ENCODE measurements at regions not wholly inside any gene's neighbourhood (a gene's known extent, or its start where the extent isn't known, plus 50 kb on each side); places are given as distances from the start of the nearest gene placed in this dataset.

DNA sequence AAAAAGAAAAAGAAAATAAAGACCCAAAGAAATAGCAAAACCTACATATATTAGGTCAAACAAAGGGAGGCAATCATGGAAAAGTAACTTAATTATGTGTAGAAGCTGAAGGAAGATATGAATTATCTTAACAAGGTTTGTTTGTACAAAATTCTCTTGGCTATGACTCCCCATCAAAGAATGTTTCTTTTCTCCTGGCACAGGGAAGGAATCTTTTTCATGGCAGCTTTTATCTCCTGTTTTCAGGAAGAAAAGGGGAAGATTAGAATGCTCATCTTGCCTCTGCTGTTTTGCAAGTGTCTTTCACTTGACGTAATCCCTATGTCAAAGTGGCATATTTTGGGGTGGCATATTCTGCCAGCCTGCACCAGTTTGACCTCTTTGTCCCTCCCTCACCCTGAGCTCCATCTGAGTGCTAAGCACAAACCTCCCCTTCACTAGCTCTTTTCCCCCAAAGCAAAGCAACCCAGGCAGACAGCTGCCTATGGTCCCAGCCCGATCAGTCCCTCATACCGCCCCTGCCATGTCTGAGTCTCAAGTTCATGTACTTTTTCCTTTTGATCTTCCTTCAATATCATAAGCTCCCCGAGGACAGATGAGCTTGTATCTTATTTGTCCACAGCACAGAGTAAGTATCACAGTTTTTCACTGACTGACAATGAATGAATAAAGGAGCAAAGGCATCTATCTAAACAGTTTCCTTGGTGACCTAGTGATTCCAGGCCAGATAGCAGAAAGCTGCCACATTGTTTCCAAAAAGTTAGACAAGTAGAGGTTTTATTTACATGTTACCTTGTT lies 242.8 kb upstream of the ANKRD55 start:
- FAIRE-seq (no peak), DNase-seq (ENCODE audit: insufficient read length, low spot score) (no peak)
- TF ChIP-seq POLR2A (IDR thresholded peaks at IDR 0.05; ENCODE audit: low read depth, low read length) (no peak), POU2F2 (IDR thresholded peaks at IDR 0.05; ENCODE audit: low read depth, low read length) (no peak), TAF1 (IDR thresholded peaks at IDR 0.05; ENCODE audit: low read depth, low read length) (no peak), PAX5 (IDR thresholded peaks at IDR 0.05; ENCODE audit: insufficient read depth, low read length, severe bottlenecking) (no peak), SPI1 (IDR thresholded peaks at IDR 0.05; ENCODE audit: low read depth, low read length) (no peak), POLR2AphosphoS5 (IDR thresholded peaks at IDR 0.05; ENCODE audit: low read depth, low read length) (no peak)

DNA sequence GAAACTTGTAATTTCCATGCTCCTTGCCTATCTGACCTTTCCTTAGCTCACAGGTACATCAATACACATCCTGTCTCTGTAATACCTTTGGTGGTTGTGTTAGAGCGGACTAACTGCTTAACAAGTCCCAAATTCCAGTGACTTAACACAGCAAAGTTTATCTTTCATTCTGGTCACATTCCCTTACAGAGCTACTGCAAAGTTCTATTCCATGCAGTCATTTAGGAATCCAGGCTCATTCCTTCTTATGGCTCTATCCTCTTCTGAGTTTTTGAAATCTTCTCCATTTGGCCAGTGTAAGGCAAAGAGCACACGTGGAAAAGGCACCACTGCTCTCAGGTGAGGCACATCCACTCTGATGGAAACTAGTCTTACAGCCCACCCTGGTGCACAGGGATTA lies 238.6 kb upstream of the ANKRD55 start:
- DNase-seq (ENCODE audit: insufficient read length, low spot score) (no peak), FAIRE-seq (no peak)
- TF ChIP-seq POLR2A (IDR thresholded peaks at IDR 0.05; ENCODE audit: low read depth, low read length) = no peak
- TF ChIP-seq PAX5 (IDR thresholded peaks at IDR 0.05; ENCODE audit: insufficient read depth, low read length, severe bottlenecking) = no peak
- no peak for TF ChIP-seq POU2F2 (IDR thresholded peaks at IDR 0.05; ENCODE audit: low read depth, low read length)
- TF ChIP-seq SPI1 (IDR thresholded peaks at IDR 0.05; ENCODE audit: low read depth, low read length) = no peak
- TF ChIP-seq TAF1 (IDR thresholded peaks at IDR 0.05; ENCODE audit: low read depth, low read length) = no peak
- TF ChIP-seq POLR2AphosphoS5 (IDR thresholded peaks at IDR 0.05; ENCODE audit: low read depth, low read length) = no peak

DNA sequence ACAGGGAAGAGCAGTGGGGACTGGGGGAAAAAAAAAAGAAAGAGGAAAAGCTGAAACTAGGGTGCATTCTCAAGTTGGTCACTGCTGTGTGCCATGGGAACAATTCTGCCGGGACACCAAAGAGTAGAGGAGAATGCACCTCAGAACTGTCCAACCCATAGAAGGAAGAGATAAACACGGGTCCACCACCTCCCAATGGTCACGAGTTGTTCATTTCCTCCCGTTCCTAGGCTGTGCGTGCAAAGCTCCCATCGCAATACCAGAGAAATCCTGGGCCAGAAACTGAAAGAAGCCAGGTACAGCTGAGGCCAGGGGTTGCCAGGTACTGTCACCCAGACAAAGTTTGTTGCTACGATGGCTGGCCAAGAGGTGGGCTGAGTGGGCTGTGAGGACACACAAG lies 236.9 kb upstream of the ANKRD55 start:
- no peak for DNase-seq (ENCODE audit: insufficient read length, low spot score)
- TF ChIP-seq POU2F2 (IDR thresholded peaks at IDR 0.05; ENCODE audit: low read depth, low read length) = no peak
- TF ChIP-seq POLR2A (IDR thresholded peaks at IDR 0.05; ENCODE audit: low read depth, low read length) = no peak
- TF ChIP-seq PAX5 (IDR thresholded peaks at IDR 0.05; ENCODE audit: insufficient read depth, low read length, severe bottlenecking) = no peak
- no peak for TF ChIP-seq TAF1 (IDR thresholded peaks at IDR 0.05; ENCODE audit: low read depth, low read length)
- no peak for TF ChIP-seq POLR2AphosphoS5 (IDR thresholded peaks at IDR 0.05; ENCODE audit: low read depth, low read length)
- no peak for TF ChIP-seq SPI1 (IDR thresholded peaks at IDR 0.05; ENCODE audit: low read depth, low read length)
- no peak for FAIRE-seq

DNA sequence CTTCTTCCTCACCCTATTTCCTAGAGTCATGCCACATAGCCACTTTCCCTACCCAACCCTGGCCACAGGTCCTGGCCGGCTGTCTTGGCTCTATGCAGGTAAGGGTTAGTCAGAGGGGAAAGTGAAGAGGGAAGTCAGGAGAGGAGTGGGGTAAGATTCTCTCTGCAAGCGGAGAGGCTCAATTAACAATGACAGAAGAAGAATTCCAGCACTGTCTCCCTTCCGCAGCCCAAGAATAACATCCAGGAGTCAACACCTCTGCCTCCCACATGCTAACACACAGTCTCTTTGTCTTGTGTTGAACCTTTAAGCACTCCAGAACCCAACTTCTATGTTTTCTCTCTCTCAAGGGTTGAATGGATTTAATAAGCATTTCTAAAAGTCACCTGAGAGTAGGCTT lies 235.1 kb upstream of the ANKRD55 start:
- DNase-seq (ENCODE audit: insufficient read length, low spot score) (no peak), FAIRE-seq (no peak)
- TF ChIP-seq POLR2AphosphoS5 (IDR thresholded peaks at IDR 0.05; ENCODE audit: low read depth, low read length) (no peak), TAF1 (IDR thresholded peaks at IDR 0.05; ENCODE audit: low read depth, low read length) (no peak), PAX5 (IDR thresholded peaks at IDR 0.05; ENCODE audit: insufficient read depth, low read length, severe bottlenecking) (no peak), SPI1 (IDR thresholded peaks at IDR 0.05; ENCODE audit: low read depth, low read length) (no peak), POLR2A (IDR thresholded peaks at IDR 0.05; ENCODE audit: low read depth, low read length) (no peak), POU2F2 (IDR thresholded peaks at IDR 0.05; ENCODE audit: low read depth, low read length) (no peak)

DNA sequence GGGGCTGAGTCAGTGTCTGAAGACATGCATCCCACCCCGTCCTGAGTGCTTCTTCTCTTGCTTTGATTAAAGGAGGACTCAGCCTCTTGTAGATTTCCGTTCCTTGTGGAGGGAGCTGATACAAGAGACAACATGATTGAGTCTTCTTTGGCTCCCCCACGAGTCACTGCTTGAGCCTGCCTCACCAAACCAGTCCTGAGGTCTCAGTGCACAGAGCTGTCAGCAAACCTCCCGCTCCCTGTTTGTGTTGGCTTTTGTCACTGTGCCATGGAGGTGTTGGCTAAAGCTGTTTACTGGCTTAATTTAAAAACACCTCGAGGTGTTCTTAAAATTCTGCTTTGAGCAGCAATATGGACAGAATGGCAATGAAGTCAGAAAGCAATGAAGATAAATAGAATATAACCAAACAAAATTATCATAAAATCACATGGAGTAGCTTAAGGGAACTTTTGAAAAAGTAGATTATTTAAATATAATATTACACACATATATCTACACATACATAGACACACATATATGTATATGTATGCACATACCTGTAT lies 234.1 kb upstream of the ANKRD55 start:
- FAIRE-seq (no peak), DNase-seq (ENCODE audit: insufficient read length, low spot score) (no peak)
- TF ChIP-seq SPI1 (IDR thresholded peaks at IDR 0.05; ENCODE audit: low read depth, low read length) = no peak
- no peak for TF ChIP-seq TAF1 (IDR thresholded peaks at IDR 0.05; ENCODE audit: low read depth, low read length)
- TF ChIP-seq POLR2AphosphoS5 (IDR thresholded peaks at IDR 0.05; ENCODE audit: low read depth, low read length) = no peak
- no peak for TF ChIP-seq PAX5 (IDR thresholded peaks at IDR 0.05; ENCODE audit: insufficient read depth, low read length, severe bottlenecking)
- no peak for TF ChIP-seq POLR2A (IDR thresholded peaks at IDR 0.05; ENCODE audit: low read depth, low read length)
- TF ChIP-seq POU2F2 (IDR thresholded peaks at IDR 0.05; ENCODE audit: low read depth, low read length) = no peak

DNA sequence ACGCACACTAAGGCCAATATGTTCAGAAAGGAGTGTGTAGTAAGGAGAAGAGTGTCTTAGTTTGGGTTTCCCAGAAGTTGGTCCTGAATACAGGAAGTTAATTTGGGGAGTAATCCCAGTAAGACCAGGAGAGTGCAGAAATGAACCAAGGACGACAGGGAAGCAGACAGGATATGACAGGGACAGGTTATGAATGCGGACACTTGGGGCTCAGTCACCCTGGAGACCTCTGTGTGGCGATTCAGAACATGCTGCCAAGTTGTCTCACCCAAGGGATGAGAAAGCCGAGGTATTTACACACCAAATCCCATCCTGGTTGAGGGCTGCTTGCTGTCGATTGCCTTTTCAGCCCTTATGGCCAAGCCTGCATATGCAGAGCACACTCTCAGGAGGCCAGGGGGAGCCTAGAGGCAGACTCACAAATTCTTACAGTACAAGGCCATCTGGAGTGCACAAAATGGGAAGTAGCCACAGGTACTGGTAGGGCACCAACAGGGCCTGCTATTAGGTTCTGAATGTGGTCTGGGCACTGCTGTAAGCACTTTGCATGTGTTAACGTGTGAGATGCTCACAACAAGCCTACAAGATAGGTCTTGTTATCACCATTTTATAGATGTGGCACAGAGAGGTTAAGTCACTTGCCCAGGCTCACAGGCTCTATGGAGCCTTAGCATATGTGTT lies 233.1 kb upstream of the ANKRD55 start:
- TF ChIP-seq PAX5 (IDR thresholded peaks at IDR 0.05; ENCODE audit: insufficient read depth, low read length, severe bottlenecking) = no peak
- TF ChIP-seq POU2F2 (IDR thresholded peaks at IDR 0.05; ENCODE audit: low read depth, low read length) = no peak
- TF ChIP-seq POLR2AphosphoS5 (IDR thresholded peaks at IDR 0.05; ENCODE audit: low read depth, low read length) = no peak
- FAIRE-seq = no peak
- DNase-seq (ENCODE audit: insufficient read length, low spot score) = no peak

DNA sequence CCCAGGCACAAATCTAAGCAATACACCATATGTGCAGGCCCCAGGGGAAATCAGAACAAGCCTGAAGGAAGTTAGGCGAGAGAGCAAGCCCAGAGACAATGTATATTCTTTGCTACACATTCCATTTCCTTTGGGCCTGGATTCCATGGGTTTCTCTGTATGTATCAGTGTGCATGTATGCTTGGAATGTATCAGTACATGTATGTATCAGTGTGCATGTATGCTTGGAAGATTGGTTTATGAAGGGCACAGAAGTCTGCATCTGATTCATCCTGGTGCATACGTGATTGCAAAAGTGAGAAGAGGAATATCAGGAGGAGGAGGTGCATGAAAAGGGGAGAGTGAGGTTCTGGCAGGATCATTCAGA lies 232.6 kb upstream of the ANKRD55 start:
- no peak for FAIRE-seq
- TF ChIP-seq TAF1 (IDR thresholded peaks at IDR 0.05; ENCODE audit: low read depth, low read length) (no peak), PAX5 (IDR thresholded peaks at IDR 0.05; ENCODE audit: insufficient read depth, low read length, severe bottlenecking) (no peak), SPI1 (IDR thresholded peaks at IDR 0.05; ENCODE audit: low read depth, low read length) (no peak), POU2F2 (IDR thresholded peaks at IDR 0.05; ENCODE audit: low read depth, low read length) (no peak), POLR2A (IDR thresholded peaks at IDR 0.05; ENCODE audit: low read depth, low read length) (no peak), POLR2AphosphoS5 (IDR thresholded peaks at IDR 0.05; ENCODE audit: low read depth, low read length) (no peak)
- no peak for DNase-seq (ENCODE audit: insufficient read length, low spot score)

DNA sequence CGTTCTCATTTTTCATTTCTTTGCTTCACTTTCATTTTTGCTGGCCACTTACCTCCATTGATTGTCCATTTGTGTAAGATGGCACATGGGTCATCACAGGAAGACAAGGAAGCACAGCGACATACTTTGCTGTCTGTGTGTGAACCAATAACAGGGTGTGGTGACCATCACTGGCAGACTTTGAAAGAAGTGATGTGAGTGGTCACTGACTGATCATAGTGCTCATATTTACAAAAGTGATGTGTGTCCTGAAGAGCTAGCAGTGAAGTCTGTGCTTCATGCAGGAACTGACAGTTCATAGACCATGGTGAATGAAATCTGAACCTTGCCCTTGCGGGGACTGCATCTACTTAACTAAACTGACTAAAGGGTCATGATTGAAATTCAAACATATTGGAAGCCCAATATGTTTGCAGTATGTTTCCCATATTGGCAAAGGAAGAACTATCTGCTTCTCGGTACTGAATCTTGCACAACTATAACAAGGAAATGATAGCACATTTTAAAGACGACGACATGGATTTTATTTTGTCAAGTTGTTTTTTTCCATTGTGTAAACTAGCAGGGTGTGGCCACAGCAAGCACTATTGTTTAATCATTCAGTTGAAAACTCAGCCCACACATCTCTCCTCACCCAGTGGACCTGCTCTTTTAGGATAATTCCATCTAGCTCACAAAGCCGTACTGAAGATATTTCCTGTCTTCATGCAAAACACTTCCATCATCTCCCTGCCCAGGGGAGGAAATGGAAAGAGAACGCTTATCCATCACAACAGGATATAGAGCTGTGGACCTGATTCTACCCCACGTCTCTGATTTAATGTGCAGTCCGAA lies 232.0 kb upstream of the ANKRD55 start:
- DNase-seq (ENCODE audit: insufficient read length, low spot score) (no peak), FAIRE-seq (no peak)
- TF ChIP-seq POLR2AphosphoS5 (IDR thresholded peaks at IDR 0.05; ENCODE audit: low read depth, low read length) (no peak), TAF1 (IDR thresholded peaks at IDR 0.05; ENCODE audit: low read depth, low read length) (no peak), POLR2A (IDR thresholded peaks at IDR 0.05; ENCODE audit: low read depth, low read length) (no peak), POU2F2 (IDR thresholded peaks at IDR 0.05; ENCODE audit: low read depth, low read length) (no peak), SPI1 (IDR thresholded peaks at IDR 0.05; ENCODE audit: low read depth, low read length) (no peak), PAX5 (IDR thresholded peaks at IDR 0.05; ENCODE audit: insufficient read depth, low read length, severe bottlenecking) (no peak)

Data from GM12891 (cell line).